Motor neuron (in vitro differentiated cells): ENCODE measurements at regions not wholly inside any gene's neighbourhood (a gene's known extent, or its start where the extent isn't known, plus 50 kb on each side); places are given as distances from the start of the nearest gene placed in this dataset.
"Not testable (repeated sequence)": the region's sequence is repeated elsewhere in the genome, so short reads cannot be mapped to it uniquely, and the experiment has no call there.

ENCODE experiments used
- ATAC-seq, 8 experiments: fragments of 200-7000 bp; cut with Tn5 transposase; replicated peaks in 6 of 8; 2 replicates each; pipeline ENCODE4 v1.8.0; 2021; ENCODE audit warnings: mild to moderate bottlenecking in 8 of 8, moderate library complexity in 8 of 8
- H3K27ac ChIP-seq, 2 donors: fragments of 250-450 bp; sonication (Bioruptor Pico); 2 replicates each; pipeline ENCODE4 v1.9.0; 2021; ENCODE audit warnings: antibody characterized with exemption in 2 of 2, mild to moderate bottlenecking in 2 of 2, moderate library complexity in 1 of 2
- H3K4me1 ChIP-seq, 2 donors: fragments of 250-450 bp; sonication (Bioruptor Pico); replicated peaks in 1 of 2; 2 replicates each; pipeline ENCODE4 v1.6.1; 2021; ENCODE audit warnings: antibody characterized with exemption in 2 of 2, mild to moderate bottlenecking in 2 of 2, moderate library complexity in 1 of 2
- H3K4me3 ChIP-seq, 5 donors: fragments of 250-450 bp; sonication (Bioruptor Pico); 2 replicates each; pipeline ENCODE4 v1.9.0; 2021; ENCODE audit warnings: antibody characterized with exemption in 5 of 5, mild to moderate bottlenecking in 5 of 5, moderate library complexity in 4 of 5
- WGBS, 10 experiments: fragments of 450-650 bp; shearing (Covaris generic); methylation state at CpG; one replicate each; pipeline ENCODE4 v1.0.0; 2022; 5-methylcytosine and 5-hydroxymethylcytosine counted together
- in situ Hi-C, 9 experiments: fragments of 400-800 bp; cut with MboI; loops; one replicate each; pipeline ENCODE4 v1.15.0; 2021; ENCODE audit warnings: low sequenced_read_pairs in 9 of 9, low pct_unique_long_range_greater_than_20kb in 2 of 9; ENCODE audit not compliant: unreplicated experiment in 9 of 9

- in situ Hi-C loops, ATAC-seq, H3K4me3 ChIP-seq, H3K4me1 ChIP-seq, H3K27ac ChIP-seq: not testable (repeated sequence)
- WGBS, 10 experiments = 0 to 100% (median 60%) methylated on average over 1 of the region's 1 CpG; no CpG with 5 or more reads in 1 of the 10 experiments
These were observed 452.6 kb upstream of the CBLB start for GRCh38 chr3:106321438-106321837.

- in situ Hi-C loops = no loop called here
- Histone ChIP-seq H3K4me3 (no peak overlapping the region), H3K4me1 (no peaks in the 10 kb centered on the region), H3K27ac (no peak overlapping the region)
- ATAC-seq = no peak
- 71 to 100% (median 100%) methylated on average over 1 of the region's 1 CpG; no CpG with 5 or more reads in 1 of the 10 experiments for WGBS, 10 experiments
These were observed 454.8 kb upstream of the CBLB start for GRCh38 chr3:106323586-106323985.

GRCh38 chr3:106326941-106327695 lies 458.3 kb upstream of the CBLB start:
- in situ Hi-C loops = no loop called here
- ATAC-seq = no peak
- WGBS, 10 experiments = 0 to 89% (median 40%) methylated on average over 1 to 4 of the region's 4 CpGs; no CpG with 5 or more reads in 1 of the 10 experiments
- no peak overlapping the region for H3K4me3 ChIP-seq
- no peaks in the 10 kb centered on the region for H3K4me1 ChIP-seq
- H3K27ac ChIP-seq = no peak overlapping the region

GRCh38 chr3:106327696-106328025 lies 458.8 kb upstream of the CBLB start:
- 71 to 100% (median 83%) methylated on average over 1 of the region's 1 CpG; no CpG with 5 or more reads in 2 of the 10 experiments for WGBS, 10 experiments
- ATAC-seq = no peak
- H3K27ac ChIP-seq = no peak overlapping the region
- in situ Hi-C loops = no loop called here
- H3K4me1 ChIP-seq = no peaks in the 10 kb centered on the region
- H3K4me3 ChIP-seq = no peak overlapping the region

- in situ Hi-C loops = no loop called here
- whole genome bisulfite sequencing, 10 experiments = 80 to 100% (median 90%) methylated on average over 1 to 2 of the region's 2 CpGs
- Histone ChIP-seq H3K4me3 (no peak overlapping the region), H3K27ac (no peak overlapping the region), H3K4me1 (no peaks in the 10 kb centered on the region)
- ATAC-seq = no peak
These were observed 459.4 kb upstream of the CBLB start for GRCh38 chr3:106328224-106328623.

GRCh38 chr3:106329521-106329920 lies 460.7 kb upstream of the CBLB start:
- Histone ChIP-seq H3K27ac (no peak overlapping the region), H3K4me1 (no peaks in the 10 kb centered on the region), H3K4me3 (no peak overlapping the region)
- WGBS, 10 experiments = 20 to 82% (median 65%) methylated on average over 1 to 3 of the region's 3 CpGs; no CpG with 5 or more reads in 2 of the 10 experiments
- ATAC-seq = peak in 7 of 8 experiments; percentile 42 to 75 (median 67)
- in situ Hi-C loops = no loop called here

GRCh38 chr3:106331636-106332035 lies 462.8 kb upstream of the CBLB start:
- H3K4me1 ChIP-seq = no peaks in the 10 kb centered on the region
- in situ Hi-C loops = no loop called here
- H3K4me3 ChIP-seq = no peak overlapping the region
- H3K27ac ChIP-seq = no peak overlapping the region
- ATAC-seq = no peak

- Histone ChIP-seq H3K4me1 (no peaks in the 10 kb centered on the region), H3K27ac (no peak overlapping the region), H3K4me3 (no peak overlapping the region)
- no peak for ATAC-seq
- 67 to 100% (median 100%) methylated on average over 1 of the region's 1 CpG; no CpG with 5 or more reads in 4 of the 10 experiments for WGBS, 10 experiments
- in situ Hi-C loops = no loop called here
These were observed 463.3 kb upstream of the CBLB start for GRCh38 chr3:106332129-106332528.

GRCh38 chr3:106332884-106333283 lies 464.1 kb upstream of the CBLB start:
- WGBS, 10 experiments = 83 to 100% (median 100%) methylated on average over 1 to 2 of the region's 2 CpGs; no CpG with 5 or more reads in 5 of the 10 experiments
- ATAC-seq = no peak
- no peak overlapping the region for H3K27ac ChIP-seq
- no peak overlapping the region for H3K4me3 ChIP-seq
- in situ Hi-C loops = no loop called here
- H3K4me1 ChIP-seq = no peaks in the 10 kb centered on the region

GRCh38 chr3:106333911-106334618 lies 465.3 kb upstream of the CBLB start:
- no peak overlapping the region for H3K4me3 ChIP-seq
- 70 to 100% (median 91%) methylated on average over 1 to 3 of the region's 3 CpGs; no CpG with 5 or more reads in 2 of the 10 experiments for WGBS, 10 experiments
- in situ Hi-C loops = no loop called here
- no peaks in the 10 kb centered on the region for H3K4me1 ChIP-seq
- ATAC-seq = no peak
- no peak overlapping the region for H3K27ac ChIP-seq

- 73 to 100% (median 95%) methylated on average over 2 of the region's 2 CpGs; no CpG with 5 or more reads in 4 of the 10 experiments for WGBS, 10 experiments
- Histone ChIP-seq H3K4me3 (no peak overlapping the region), H3K4me1 (peaks cover 0 to 3% of the 10 kb centered on the region in 2 donors), H3K27ac (no peak overlapping the region)
- in situ Hi-C loops = no loop called here
- ATAC-seq = no peak
These were observed 467.8 kb upstream of the CBLB start for GRCh38 chr3:106336619-106337018.

- in situ Hi-C loops = no loop called here
- H3K4me3 ChIP-seq = no peak overlapping the region
- no peak for ATAC-seq
- no peak overlapping the region for H3K27ac ChIP-seq
- WGBS, 10 experiments = 0 to 100% (median 67%) methylated on average over 1 of the region's 1 CpG; no CpG with 5 or more reads in 2 of the 10 experiments
- peaks cover 0 to 3% of the 10 kb centered on the region in 2 donors for H3K4me1 ChIP-seq
These were observed 468.3 kb upstream of the CBLB start for GRCh38 chr3:106337116-106337515.

GRCh38 chr3:106338582-106339214 lies 469.9 kb upstream of the CBLB start:
- in situ Hi-C loops = no loop called here
- no peak overlapping the region for H3K4me3 ChIP-seq
- H3K4me1 ChIP-seq = peaks cover 0 to 3% of the 10 kb centered on the region in 2 donors
- ATAC-seq = no peak
- WGBS, 10 experiments = 80 to 100% (median 95%) methylated on average over 1 to 5 of the region's 5 CpGs
- no peak overlapping the region for H3K27ac ChIP-seq
